Endothelial cell of umbilical vein (primary cell): ENCODE measurements at regions not wholly inside any gene's neighbourhood (a gene's known extent, or its start where the extent isn't known, plus 50 kb on each side); places are given as distances from the start of the nearest gene placed in this dataset.

Source experiments
- BruUV-seq: library from RNA; stranded (reverse); fragments of 400-500 nt; replicated peaks from 2 replicates; lab custom pipeline; 2021; lab: Mats Ljungman, UMichigan
- CTCF ChIA-PET: fragments of 300-600, 350-600 bp; sonication (Branson Sonifier 250); formaldehyde crosslinking; loops from one replicate; lab custom pipeline; 2021; ENCODE audit warnings: antibody characterized with exemption, inconsistent platforms; lab: Charles Lee
- POLR2A ChIA-PET: fragments of 300-600, 350-600 bp; sonication (Branson Sonifier 250); formaldehyde crosslinking; loops from one replicate; lab custom pipeline; 2021; ENCODE audit warnings: antibody characterized with exemption, inconsistent platforms; lab: Charles Lee
- DNase-seq: peaks from one replicate; pipeline ENCODE4 v3.0.0-alpha.2; 2011; ENCODE audit warnings: low read depth, low spot score
- FAIRE-seq: peaks from 2 replicates; lab custom pipeline; 2011; peaks lifted over from hg19 to GRCh38; lab: Jason Lieb, UNC
- H2AFZ ChIP-seq: 2 replicates; pipeline ENCODE4 v1.6.0; 2012; ENCODE audit warnings: low read depth, low read length, control low read depth, inconsistent platforms
- H3K27ac ChIP-seq: 2 replicates; pipeline ENCODE4 v1.5.1; 2011; ENCODE audit warnings: low read depth, mild to moderate bottlenecking, control low read depth, low read length, moderate library complexity; ENCODE audit not compliant: insufficient read depth
- H3K27me3 ChIP-seq, 2 experiments: 2 replicates each; pipeline versions ENCODE4 v1.6.0 to v1.6.1; 2011; ENCODE audit warnings: low read length in 2 of 2, mixed read lengths in 1 of 2; ENCODE audit not compliant: control insufficient read depth in 2 of 2, insufficient read depth in 2 of 2
- H3K36me3 ChIP-seq, 2 experiments: 2 replicates in 1 of 2; 3 replicates in 1 of 2; pipeline ENCODE4 v1.5.1; 2011; ENCODE audit warnings: low read length in 2 of 2, mild to moderate bottlenecking in 1 of 2, moderate library complexity in 1 of 2; ENCODE audit not compliant: control insufficient read depth in 2 of 2, insufficient read depth in 2 of 2; ENCODE audit errors: extremely low read depth in 1 of 2
- H3K4me1 ChIP-seq: 3 replicates; pipeline ENCODE4 v1.5.1; 2011; ENCODE audit warnings: mild to moderate bottlenecking, low read length; ENCODE audit not compliant: control insufficient read depth, insufficient read depth; ENCODE audit errors: extremely low read depth
- H3K4me2 ChIP-seq: 2 replicates; pipeline ENCODE4 v1.6.1; 2011; ENCODE audit warnings: low read length, control low read depth, mixed read lengths; ENCODE audit not compliant: insufficient read depth
- H3K4me3 ChIP-seq, 3 experiments: fragments of 200-600 bp in 1 of 3; sonication (generic), shearing (Covaris generic) in 1 of 3; replicated peaks in 1 of 3; 2 replicates each; pipeline ENCODE4 v1.5.1; 2011 to 2016; ENCODE audit warnings: control low read depth in 3 of 3, low read length in 3 of 3, mild to moderate bottlenecking in 2 of 3, inconsistent platforms in 1 of 3, low read depth in 1 of 3, moderate library complexity in 1 of 3; ENCODE audit not compliant: insufficient read depth in 1 of 3
- H3K79me2 ChIP-seq: 2 replicates; pipeline ENCODE4 v1.6.0; 2012; ENCODE audit warnings: low read length, inconsistent platforms; ENCODE audit not compliant: control insufficient read depth, insufficient read depth
- H3K9ac ChIP-seq: replicated peaks from 2 replicates; pipeline ENCODE3; 2011; ENCODE audit warnings: low read length, control low read depth; ENCODE audit not compliant: insufficient read depth; ENCODE audit errors: extremely low read depth
- H3K9me1 ChIP-seq: replicated peaks from 3 replicates; pipeline ENCODE4 v1.6.0; 2011; ENCODE audit warnings: mild to moderate bottlenecking, low read length; ENCODE audit not compliant: control insufficient read depth, insufficient read depth; ENCODE audit errors: extremely low read depth
- H3K9me3 ChIP-seq: replicated peaks from 2 replicates; pipeline ENCODE4 v1.5.1; 2012; ENCODE audit warnings: low read length, inconsistent platforms; ENCODE audit not compliant: control insufficient read depth, insufficient read depth
- H4K20me1 ChIP-seq: replicated peaks from 2 replicates; pipeline ENCODE3; 2011; ENCODE audit warnings: mild to moderate bottlenecking, low read length; ENCODE audit not compliant: control insufficient read depth, insufficient read depth; ENCODE audit errors: extremely low read depth
- CTCF ChIP-seq, 2 donors: IDR thresholded peaks; 1 replicate in 1 of 2; 2 replicates in 1 of 2; pipeline ENCODE4 v1.5.1; 2011; ENCODE audit warnings: low read length in 2 of 2, mild to moderate bottlenecking in 2 of 2, moderate library complexity in 2 of 2, control low read depth in 1 of 2, inconsistent platforms in 1 of 2, low read depth in 1 of 2; ENCODE audit not compliant: insufficient read depth in 1 of 2; ENCODE audit errors: extremely low read depth in 1 of 2
- EZH2 ChIP-seq: IDR thresholded peaks from 2 replicates; pipeline ENCODE4 v1.6.1; 2012; ENCODE audit warnings: borderline replicate concordance, low read depth, mild to moderate bottlenecking, moderate library complexity, low read length, inconsistent platforms; ENCODE audit not compliant: severe bottlenecking
- FOS ChIP-seq: IDR thresholded peaks from 2 replicates; pipeline ENCODE4 v1.6.1; 2011; ENCODE audit warnings: mild to moderate bottlenecking, low read length, moderate library complexity, borderline replicate concordance; ENCODE audit not compliant: insufficient read depth
- GATA2 ChIP-seq: IDR thresholded peaks from 2 replicates; pipeline ENCODE4 v1.7.0; 2011; ENCODE audit warnings: low read depth, mild to moderate bottlenecking, moderate library complexity, mixed read lengths, low read length; ENCODE audit not compliant: insufficient read length, insufficient read depth
- JUN ChIP-seq: IDR thresholded peaks from 2 replicates; pipeline ENCODE4 v1.6.1; 2011; ENCODE audit warnings: borderline replicate concordance, low read depth; ENCODE audit not compliant: insufficient read length, insufficient read depth
- MAX ChIP-seq: IDR thresholded peaks from 2 replicates; pipeline ENCODE4 v1.6.1; 2011; ENCODE audit not compliant: insufficient read depth, insufficient read length
- MYC ChIP-seq: IDR thresholded peaks from one replicate; pipeline ENCODE4 v1.6.1; 2011; ENCODE audit warnings: mild to moderate bottlenecking, low read depth, low read length
- POLR2A ChIP-seq: IDR thresholded peaks from 2 replicates; pipeline ENCODE4 v1.6.1; 2012; ENCODE audit warnings: low read depth, mild to moderate bottlenecking, control low read depth, low read length
- POLR2AphosphoS5 ChIP-seq: IDR thresholded peaks from 2 replicates; pipeline ENCODE4 v1.6.1; 2012; ENCODE audit warnings: low read depth, mild to moderate bottlenecking, control low read depth, low read length, moderate library complexity; ENCODE audit not compliant: insufficient read depth
- dilution Hi-C: fragments of 300-500 bp; cut with MboI; formaldehyde crosslinking; loops from one replicate; pipeline ENCODE4 v1.15.0; 2019; ENCODE audit warnings: low sequenced_read_pairs; ENCODE audit not compliant: extremely low pct_ligation_motif_present
- intact Hi-C: fragments of 100-400 bp; cut with micrococcal nuclease; formaldehyde crosslinking; loops from one replicate; pipeline ENCODE4 v1.10.0; 2022

- Histone ChIP-seq H3K9me3 (no peaks in the 10 kb centered on the region), H3K27me3 (peaks cover 0 to 3% of the 10 kb centered on the region in 2 experiments), H3K4me2 (no peak overlapping the region), H3K9ac (no peak overlapping the region), H3K4me1 (no peaks in the 10 kb centered on the region), H3K79me2 (no peaks in the 10 kb centered on the region), H3K9me1 (no peaks in the 10 kb centered on the region), H3K27ac (no peak overlapping the region), H2AFZ (no peak overlapping the region), H3K4me3 (no peak overlapping the region), H4K20me1 (no peaks in the 10 kb centered on the region), H3K36me3 (no peaks in the 10 kb centered on the region)
- POLR2A ChIA-PET = no interaction called here
- intact Hi-C loops (no loop called here), dilution Hi-C loops (no loop called here)
- no peak for TF ChIP-seq CTCF (IDR thresholded peaks at IDR 0.05; ENCODE audit: extremely low read depth in 1 of 2, insufficient read depth in 1 of 2, low read depth in 1 of 2, low read length in 2 of 2)
- TF ChIP-seq POLR2AphosphoS5 = no peak
- no peak for TF ChIP-seq FOS
- TF ChIP-seq POLR2A = no peak
- CTCF ChIA-PET = interaction anchor here (1.1 kb wide), 1 partner anchor 12 kb away, joined by 3 read pairs; no protein-coding TSS in a partner anchor
- DNase-seq = no peak
- no peak for FAIRE-seq
- BruUV-seq = no TSS peak
Observed at GRCh38 chr10:43790147-43790546, 141.5 kb upstream of the ZNF32 start.

- TF ChIP-seq JUN (no peak), POLR2AphosphoS5 (no peak), MYC (no peak), EZH2 (no peak), GATA2 (no peak), POLR2A (no peak), CTCF (IDR thresholded peaks at IDR 0.05; ENCODE audit: extremely low read depth in 1 of 2, insufficient read depth in 1 of 2, low read depth in 1 of 2, low read length in 2 of 2) (no peak), FOS (no peak), MAX (no peak)
- Histone ChIP-seq H3K9ac (no peak overlapping the region), H3K36me3 (no peaks in the 10 kb centered on the region), H4K20me1 (no peaks in the 10 kb centered on the region), H3K27ac (no peak overlapping the region), H3K4me1 (no peaks in the 10 kb centered on the region), H3K4me2 (no peak overlapping the region), H3K9me3 (no peaks in the 10 kb centered on the region), H3K27me3 (peaks cover 0 to 3% of the 10 kb centered on the region in 2 experiments), H3K79me2 (no peaks in the 10 kb centered on the region), H3K4me3 (no peak overlapping the region), H2AFZ (no peak overlapping the region), H3K9me1 (no peaks in the 10 kb centered on the region)
- CTCF ChIA-PET = interaction anchor here (0.6 to 2.0 kb wide), 5 partner anchors 9 to 95 kb away, joined by 3 to 16 read pairs (median 4); no protein-coding TSS in a partner anchor
- DNase-seq = peak; percentile 21
- FAIRE-seq = no peak
- intact Hi-C loops = loop anchor here (1.0 to 5.0 kb wide), 2 partner anchors 95 to 113 kb away; no protein-coding TSS in a partner anchor
- dilution Hi-C loops = no loop called here
- no TSS peak for BruUV-seq
- POLR2A ChIA-PET = no interaction called here
Observed at GRCh38 chr10:43785252-43785651, 136.6 kb upstream of the ZNF32 start.
